Stomach smooth muscle (tissue), 2 donors: ENCODE measurements at regions not wholly inside any gene's neighbourhood (a gene's known extent, or its start where the extent isn't known, plus 50 kb on each side); places are given as distances from the start of the nearest gene placed in this dataset.

Experiments used
- H3K27ac ChIP-seq: one replicate; pipeline ENCODE4 v1.7.0; 2013; ENCODE audit warnings: mild to moderate bottlenecking, low read length, inconsistent platforms
- H3K27me3 ChIP-seq, 2 donors: one replicate each; pipeline ENCODE4 v1.7.0; 2013; ENCODE audit warnings: low read length in 2 of 2; ENCODE audit not compliant: insufficient read depth in 2 of 2, control insufficient read depth in 1 of 2
- H3K36me3 ChIP-seq, 2 donors: one replicate each; pipeline ENCODE4 v1.7.0; 2013; ENCODE audit warnings: low read length in 2 of 2; ENCODE audit not compliant: control insufficient read depth in 2 of 2, insufficient read depth in 2 of 2
- H3K4me1 ChIP-seq: one replicate; pipeline ENCODE4 v1.7.0; 2013; ENCODE audit warnings: low read length; ENCODE audit not compliant: control insufficient read depth, insufficient read depth
- H3K4me3 ChIP-seq, 2 donors: one replicate each; pipeline ENCODE4 v1.7.0; 2013; ENCODE audit warnings: low read length in 2 of 2
- H3K9ac ChIP-seq, 2 donors: one replicate each; pipeline ENCODE4 v1.7.0; 2013; ENCODE audit warnings: low read length in 2 of 2, mild to moderate bottlenecking in 1 of 2
- H3K9me3 ChIP-seq, 2 donors: one replicate each; pipeline ENCODE4 v1.7.0; 2013; ENCODE audit warnings: low read length in 2 of 2; ENCODE audit not compliant: control insufficient read depth in 2 of 2
- donor health status: healthy.
- donor health status: Pancreatic carcinoma.

DNA sequence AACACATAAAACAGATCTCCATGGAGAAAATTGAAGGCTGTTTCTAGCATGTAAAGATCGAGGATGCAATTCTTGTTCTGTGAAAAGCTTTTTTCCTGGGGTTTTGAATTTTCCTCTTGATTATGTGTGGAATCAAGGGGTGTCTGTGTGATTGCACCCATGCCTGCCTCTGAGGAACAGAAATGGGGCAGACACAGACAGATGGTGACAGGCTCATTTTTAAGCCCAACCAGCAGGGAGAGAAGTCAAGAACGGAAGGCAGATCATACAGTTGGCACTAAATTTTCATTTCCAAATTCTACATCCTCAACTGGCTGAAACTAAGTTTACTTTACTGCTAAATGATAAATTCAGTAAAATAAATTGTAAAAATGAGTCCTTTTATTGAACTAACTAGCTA, 1037.7 kb upstream of the KLHL29 start:
- Histone ChIP-seq H3K27me3 (no peaks in the 10 kb centered on the region), H3K4me3 (no peak overlapping the region), H3K27ac (no peak overlapping the region), H3K4me1 (no peaks in the 10 kb centered on the region), H3K9ac (no peak overlapping the region), H3K9me3 (no peaks in the 10 kb centered on the region), H3K36me3 (no peaks in the 10 kb centered on the region)

DNA sequence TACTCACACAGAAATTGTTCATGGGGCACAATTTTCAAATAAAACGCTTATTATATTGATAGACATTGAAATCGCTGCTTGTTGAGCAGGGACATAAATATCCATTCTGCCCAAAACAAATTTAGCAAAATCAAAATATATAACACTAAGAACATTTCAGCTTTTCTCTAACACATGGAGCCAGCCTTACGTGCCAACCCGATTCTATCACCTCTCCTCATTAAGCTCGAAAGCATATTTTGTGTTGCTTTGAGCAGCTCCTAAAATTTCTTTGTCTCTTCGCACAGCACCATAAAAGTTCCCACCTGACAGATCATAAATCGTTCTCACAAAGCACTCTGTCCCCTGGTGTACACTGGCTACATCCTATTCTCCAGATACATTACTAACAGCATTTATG, 1034.4 kb upstream of the KLHL29 start:
- Histone ChIP-seq H3K27me3 (no peaks in the 10 kb centered on the region), H3K4me1 (no peaks in the 10 kb centered on the region), H3K27ac (no peak overlapping the region), H3K4me3 (no peak overlapping the region), H3K36me3 (no peaks in the 10 kb centered on the region), H3K9ac (no peak overlapping the region), H3K9me3 (no peaks in the 10 kb centered on the region)

DNA sequence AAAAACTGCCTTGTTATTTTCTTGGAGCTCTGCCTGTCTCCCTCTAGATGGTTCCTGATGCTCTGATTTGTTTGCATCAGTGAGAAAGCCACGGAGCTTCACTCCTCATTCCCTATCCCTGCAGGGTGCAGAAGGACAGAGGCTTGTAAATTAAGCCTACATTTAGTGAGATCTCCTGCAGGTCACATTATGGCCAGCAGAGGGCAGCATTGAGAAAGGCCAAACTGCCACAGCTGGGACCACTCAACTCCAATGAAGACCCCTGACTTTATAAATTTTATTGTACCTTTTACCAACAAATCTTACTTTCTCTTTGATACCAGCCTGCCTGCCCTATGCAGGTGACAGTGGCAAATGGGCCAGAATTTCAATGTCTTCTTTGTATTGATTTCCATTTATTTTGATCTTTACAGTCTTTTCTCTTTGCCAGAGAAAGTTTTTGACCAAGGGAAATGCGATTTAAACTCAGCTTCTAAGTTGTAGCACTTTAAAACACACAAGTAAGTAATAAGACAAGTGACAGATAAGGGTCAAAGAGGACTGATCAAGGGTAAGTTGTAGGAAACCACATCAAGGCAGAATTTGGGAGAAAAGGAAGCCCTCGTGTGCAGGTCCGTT, 1029.1 kb upstream of the KLHL29 start:
- Histone ChIP-seq H3K4me1 (no peaks in the 10 kb centered on the region), H3K9me3 (no peaks in the 10 kb centered on the region), H3K9ac (no peak overlapping the region), H3K36me3 (no peaks in the 10 kb centered on the region), H3K4me3 (no peak overlapping the region), H3K27me3 (no peaks in the 10 kb centered on the region), H3K27ac (no peak overlapping the region)

DNA sequence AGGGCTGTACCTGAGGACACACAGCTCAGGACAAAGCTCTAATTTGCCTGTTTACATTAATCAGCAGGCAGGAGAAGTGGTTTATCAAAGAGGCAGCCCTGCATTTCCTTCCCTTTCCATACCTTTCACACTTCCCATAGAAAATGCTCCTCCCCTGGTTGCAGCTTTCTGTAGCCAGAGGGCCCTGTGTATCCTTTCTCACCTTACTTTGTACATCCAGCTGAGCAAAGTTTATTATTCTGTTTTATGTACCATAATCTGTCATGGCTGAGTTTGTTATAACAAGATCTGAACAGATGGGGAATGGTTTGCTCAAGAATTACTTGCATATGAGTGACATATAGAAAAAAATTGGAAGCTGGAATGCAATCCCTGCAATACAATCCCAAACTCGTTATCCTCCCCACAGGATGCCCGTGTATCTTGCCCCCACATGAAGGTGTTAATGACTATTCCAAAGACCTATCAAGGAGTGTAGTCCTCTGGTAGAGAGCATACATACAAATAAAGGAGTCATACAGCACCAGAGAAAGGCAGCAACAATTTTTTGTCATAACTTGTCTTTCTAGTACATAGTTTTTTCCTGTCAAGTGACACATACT, 1025.8 kb upstream of the KLHL29 start:
- Histone ChIP-seq H3K4me3 (no peak overlapping the region), H3K9me3 (no peaks in the 10 kb centered on the region), H3K4me1 (no peaks in the 10 kb centered on the region), H3K9ac (no peak overlapping the region), H3K27ac (no peak overlapping the region), H3K27me3 (no peaks in the 10 kb centered on the region), H3K36me3 (no peaks in the 10 kb centered on the region)

DNA sequence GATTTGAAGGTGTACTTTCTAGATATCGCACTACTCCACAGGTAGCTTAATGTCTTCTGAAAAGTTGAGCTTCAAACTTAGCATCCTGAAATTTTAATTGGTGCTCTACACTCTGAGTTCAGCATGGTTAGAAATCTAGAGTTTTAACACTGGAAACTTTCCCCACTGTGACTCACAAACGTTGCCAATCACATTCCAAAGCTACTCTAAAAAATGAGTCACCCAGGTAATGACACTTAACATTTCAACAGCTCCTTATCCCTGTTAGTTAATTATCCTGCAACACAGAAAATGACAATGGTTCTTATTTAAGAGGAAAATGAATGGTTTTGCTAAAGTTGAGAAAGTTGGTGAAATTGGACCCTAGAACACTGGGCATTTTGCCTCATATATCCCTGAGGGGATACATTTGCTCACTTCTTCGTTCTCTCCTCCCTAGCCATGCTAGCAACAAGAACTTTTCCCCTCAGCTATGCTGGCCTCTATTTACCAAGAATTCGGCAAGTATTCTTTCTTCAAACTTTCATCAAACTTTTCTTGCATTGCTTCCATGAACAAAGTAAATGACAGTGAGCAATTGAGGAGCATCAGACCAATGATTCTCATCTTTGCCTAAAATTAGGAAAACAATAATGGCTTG, 1024.1 kb upstream of the KLHL29 start:
- no peak overlapping the region for H3K9ac ChIP-seq
- H3K9me3 ChIP-seq, result no peaks in the 10 kb centered on the region
- no peak overlapping the region for H3K27ac ChIP-seq
- no peak overlapping the region for H3K4me3 ChIP-seq
- no peaks in the 10 kb centered on the region for H3K27me3 ChIP-seq
- H3K36me3 ChIP-seq, result no peaks in the 10 kb centered on the region
- H3K4me1 ChIP-seq, result no peaks in the 10 kb centered on the region

DNA sequence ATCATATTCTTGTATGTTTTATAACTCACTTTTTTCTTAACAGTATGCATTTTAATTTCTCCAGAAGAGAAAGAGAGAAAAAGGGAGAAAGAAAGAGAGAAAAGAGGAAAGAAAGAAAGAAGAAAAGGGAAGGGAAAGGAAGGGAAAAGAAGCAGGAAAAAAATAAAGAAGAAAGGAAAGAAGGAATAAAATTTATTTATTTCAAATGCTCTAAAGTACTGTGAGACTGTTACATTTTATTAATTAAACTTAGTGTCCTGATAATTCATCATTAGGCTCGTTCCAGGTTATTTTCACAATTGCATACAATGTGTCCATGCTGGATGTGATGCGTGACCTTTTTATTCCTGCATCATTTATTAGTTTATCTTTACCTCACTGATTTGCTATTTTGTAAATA, 1023.4 kb upstream of the KLHL29 start:
- Histone ChIP-seq H3K9ac (no peak overlapping the region), H3K4me1 (no peaks in the 10 kb centered on the region), H3K9me3 (no peaks in the 10 kb centered on the region), H3K27me3 (no peaks in the 10 kb centered on the region), H3K36me3 (no peaks in the 10 kb centered on the region), H3K4me3 (no peak overlapping the region), H3K27ac (no peak overlapping the region)

DNA sequence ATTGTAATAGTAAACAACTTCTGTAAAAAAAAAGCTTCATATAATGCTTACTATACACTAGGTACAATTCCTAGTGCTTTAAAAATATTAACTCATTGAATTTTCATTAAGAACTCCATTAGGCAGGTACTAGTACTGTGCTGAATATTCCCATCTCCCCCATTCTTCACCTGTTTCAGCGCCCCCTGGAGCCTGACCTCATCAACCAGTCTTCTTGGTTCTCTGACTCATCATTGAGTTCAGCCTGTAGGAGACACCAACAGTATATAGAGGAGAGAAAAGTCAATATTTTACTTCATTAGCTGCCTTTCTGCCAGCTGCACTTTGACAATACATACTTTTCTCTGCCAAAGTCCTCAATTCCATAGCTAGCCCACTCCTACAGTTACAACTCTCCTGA, 1009.9 kb upstream of the KLHL29 start:
- Histone ChIP-seq H3K9me3 (no peaks in the 10 kb centered on the region), H3K27ac (no peak overlapping the region), H3K27me3 (no peaks in the 10 kb centered on the region), H3K4me1 (peaks cover 4% of the 10 kb centered on the region), H3K4me3 (no peak overlapping the region), H3K36me3 (no peaks in the 10 kb centered on the region), H3K9ac (no peak overlapping the region)

DNA sequence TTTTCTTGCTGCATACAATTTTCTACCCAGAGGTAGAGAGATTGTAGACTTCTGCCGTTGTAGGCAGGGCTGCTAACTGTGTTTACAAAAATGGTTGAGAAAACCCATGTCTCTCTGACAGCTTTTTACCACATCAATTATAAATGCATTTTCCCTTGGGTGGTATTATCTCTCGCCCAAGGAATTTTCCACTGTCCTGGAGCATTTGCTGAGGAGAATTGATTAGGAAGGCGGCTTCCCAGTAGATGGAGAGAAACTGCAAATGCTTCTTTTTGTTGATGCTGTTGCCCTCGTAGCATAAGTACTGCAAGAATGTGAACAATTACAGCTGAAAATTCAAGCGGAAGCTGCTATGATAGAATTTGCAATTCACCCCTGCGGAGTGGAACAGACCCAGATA, 1007.7 kb upstream of the KLHL29 start:
- Histone ChIP-seq H3K27ac (no peak overlapping the region), H3K27me3 (no peaks in the 10 kb centered on the region), H3K4me3 (peak overlapping the region in 1 of 2 donors; percentile 44), H3K9me3 (no peaks in the 10 kb centered on the region), H3K36me3 (no peaks in the 10 kb centered on the region), H3K4me1 (peaks cover 4% of the 10 kb centered on the region), H3K9ac (no peak overlapping the region)

DNA sequence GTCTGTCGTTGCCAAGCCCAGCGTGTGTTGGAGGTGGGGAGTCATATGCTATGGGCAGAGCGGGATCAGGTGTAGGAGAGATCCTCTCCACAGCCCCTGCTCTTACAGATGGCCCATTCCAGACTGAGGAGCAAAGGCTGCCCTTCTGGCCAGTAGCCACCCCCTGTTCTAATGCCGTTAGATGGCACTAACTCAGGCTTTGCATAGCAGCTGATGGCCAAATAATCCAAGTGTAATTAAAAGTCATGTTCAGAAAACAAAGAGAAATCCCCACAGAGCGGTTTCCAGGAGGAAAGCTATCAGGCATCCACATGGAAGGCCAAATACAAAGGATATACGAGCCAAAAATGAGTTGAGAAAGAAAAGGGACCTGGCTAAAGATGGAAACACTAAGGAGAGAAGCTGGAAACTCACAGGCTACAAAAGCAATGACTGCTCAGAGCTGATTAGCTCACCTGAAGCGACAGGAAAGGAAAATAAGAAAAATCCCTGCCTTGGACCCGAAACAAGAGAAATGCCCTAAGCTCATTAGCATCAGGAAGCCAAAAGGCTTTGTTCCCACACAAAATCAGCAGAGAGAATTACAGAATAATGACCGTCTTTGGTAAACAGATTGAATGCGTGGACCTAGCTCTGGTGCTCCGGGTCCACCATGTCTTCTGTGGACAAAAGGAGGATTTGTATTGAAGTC, 1002.4 kb upstream of the KLHL29 start:
- Histone ChIP-seq H3K27ac (no peak overlapping the region), H3K9me3 (no peaks in the 10 kb centered on the region), H3K9ac (no peak overlapping the region), H3K4me3 (no peak overlapping the region), H3K36me3 (no peaks in the 10 kb centered on the region), H3K27me3 (no peaks in the 10 kb centered on the region), H3K4me1 (no peaks in the 10 kb centered on the region)

DNA sequence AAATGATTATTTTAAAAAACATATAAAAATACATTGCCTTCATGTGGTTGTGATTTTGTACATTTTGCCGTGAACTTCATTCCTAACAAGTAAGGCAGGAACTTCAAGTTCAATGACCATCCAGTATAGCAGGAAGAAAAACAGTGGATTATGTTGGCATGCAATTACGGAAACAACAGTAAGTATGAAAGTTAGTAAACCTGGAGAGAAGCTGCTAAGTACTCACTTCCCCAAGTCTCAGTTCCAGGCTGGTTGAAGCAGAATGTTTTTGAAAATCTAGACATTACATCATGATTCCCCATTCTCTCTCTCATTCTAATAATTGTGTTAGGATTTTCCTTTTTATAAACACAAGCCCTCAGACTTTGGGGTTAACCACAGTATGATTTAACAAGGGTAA, 987.1 kb upstream of the KLHL29 start:
- Histone ChIP-seq H3K4me3 (no peak overlapping the region), H3K9me3 (no peaks in the 10 kb centered on the region), H3K27me3 (no peaks in the 10 kb centered on the region)

DNA sequence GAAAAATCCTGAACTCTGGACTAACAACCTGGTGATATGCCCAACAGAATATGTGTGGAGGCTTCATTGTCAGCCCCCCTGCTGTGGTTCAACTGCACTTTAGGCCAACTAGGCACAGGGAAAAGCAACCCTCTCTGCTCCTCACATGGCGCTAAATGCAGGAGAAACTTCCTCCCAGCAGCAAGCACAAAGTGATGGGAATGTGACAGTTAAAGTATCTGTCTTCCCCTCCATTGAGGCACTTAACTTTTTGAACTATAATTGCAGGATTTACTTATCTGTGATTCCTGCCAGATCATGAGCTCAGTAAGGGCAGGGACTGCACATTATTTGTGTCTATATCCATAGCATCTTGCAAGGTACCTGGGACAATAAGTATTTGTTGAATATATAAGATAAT, 981.2 kb upstream of the KLHL29 start:
- no peaks in the 10 kb centered on the region for H3K27me3 ChIP-seq
- no peak overlapping the region for H3K9ac ChIP-seq

More for the DNA sequence above, 987.1 kb upstream of the KLHL29 start:
- Histone ChIP-seq H3K36me3 (no peaks in the 10 kb centered on the region), H3K9ac (no peak overlapping the region), H3K27ac (no peak overlapping the region), H3K4me1 (no peaks in the 10 kb centered on the region)

More for the DNA sequence above, 981.2 kb upstream of the KLHL29 start:
- Histone ChIP-seq H3K4me1 (no peaks in the 10 kb centered on the region), H3K9me3 (no peaks in the 10 kb centered on the region), H3K27ac (no peak overlapping the region), H3K4me3 (no peak overlapping the region), H3K36me3 (no peaks in the 10 kb centered on the region)
